Cardiac fibroblast (primary cell): ENCODE measurements at regions not wholly inside any gene's neighbourhood (a gene's known extent, or its start where the extent isn't known, plus 50 kb on each side); places are given as distances from the start of the nearest gene placed in this dataset.
"Not testable (repeated sequence)": the region's sequence is repeated elsewhere in the genome, so short reads cannot be mapped to it uniquely, and the experiment has no call there.

Experiments used
- DNase-seq, 2 donors: peaks; one replicate each; pipeline versions ENCODE4 v3.0.0 to v3.0.0-alpha.2; 2010; ENCODE audit warnings: low read depth in 2 of 2
- H3K4me3 ChIP-seq, 2 donors: replicated peaks in 1 of 2; 1 replicate in 1 of 2; 2 replicates in 1 of 2; pipeline ENCODE4 v1.5.1; 2011; ENCODE audit warnings: low read depth in 2 of 2, low read length in 2 of 2, mild to moderate bottlenecking in 2 of 2, moderate library complexity in 1 of 2
- CTCF ChIP-seq: IDR thresholded peaks from one replicate; pipeline ENCODE4 v1.5.1; 2011; ENCODE audit warnings: low read depth, mild to moderate bottlenecking, low read length, inconsistent platforms

GRCh38 chr10:28769091-28769604 lies 91.8 kb downstream of the BAMBI start:
- no peak for DNase-seq
- TF ChIP-seq CTCF, result no peak

GRCh38 chr10:28771580-28772090 lies 94.3 kb downstream of the BAMBI start:
- not testable (repeated sequence) for H3K4me3 ChIP-seq, DNase-seq

More at GRCh38 chr10:28769091-28769604, 91.8 kb downstream of the BAMBI start:
- no peak overlapping the region for H3K4me3 ChIP-seq

GRCh38 chr10:28774051-28774995 lies 97.0 kb downstream of the BAMBI start:
- H3K4me3 ChIP-seq, result no peak overlapping the region
- DNase-seq, result no peak
- no peak for TF ChIP-seq CTCF

- DNase-seq, result no peak
- no peak overlapping the region for H3K4me3 ChIP-seq
- no peak for TF ChIP-seq CTCF
These were observed 98.5 kb downstream of the BAMBI start for GRCh38 chr10:28775773-28776172.

- DNase-seq, result no peak
- no peak for TF ChIP-seq CTCF
- no peak overlapping the region for H3K4me3 ChIP-seq
These were observed 99.2 kb downstream of the BAMBI start for GRCh38 chr10:28776519-28776918.

- no peak for TF ChIP-seq CTCF
- no peak overlapping the region for H3K4me3 ChIP-seq
These were observed 100.6 kb downstream of the BAMBI start for GRCh38 chr10:28777911-28778310.

GRCh38 chr10:28778524-28778923 lies 101.2 kb downstream of the BAMBI start:
- TF ChIP-seq CTCF, result no peak
- DNase-seq, result no peak
- no peak overlapping the region for H3K4me3 ChIP-seq

More at GRCh38 chr10:28777911-28778310, 100.6 kb downstream of the BAMBI start:
- DNase-seq, result no peak
